Duodenal mucosa (tissue), 2 donors: ENCODE measurements at regions not wholly inside any gene's neighbourhood (a gene's known extent, or its start where the extent isn't known, plus 50 kb on each side); places are given as distances from the start of the nearest gene placed in this dataset.

ENCODE experiments used
- H3K27ac ChIP-seq: one replicate; pipeline ENCODE4 v1.7.0; 2013; ENCODE audit warnings: low read depth, low read length
- H3K27me3 ChIP-seq, 2 donors: one replicate each; pipeline ENCODE4 v1.7.0; 2013; ENCODE audit warnings: low read length in 2 of 2, control low read depth in 1 of 2; ENCODE audit not compliant: insufficient read depth in 2 of 2, control insufficient read depth in 1 of 2
- H3K36me3 ChIP-seq, 2 donors: one replicate each; pipeline ENCODE4 v1.7.0; 2013; ENCODE audit warnings: low read length in 2 of 2, control low read depth in 1 of 2; ENCODE audit not compliant: insufficient read depth in 2 of 2, control insufficient read depth in 1 of 2
- H3K4me1 ChIP-seq, 2 donors: one replicate each; pipeline ENCODE4 v1.7.0; 2013; ENCODE audit warnings: low read length in 2 of 2, control low read depth in 1 of 2; ENCODE audit not compliant: insufficient read depth in 2 of 2, control insufficient read depth in 1 of 2
- H3K4me3 ChIP-seq, 2 donors: one replicate each; pipeline ENCODE4 v1.7.0; 2013; ENCODE audit warnings: low read length in 2 of 2, low read depth in 1 of 2
- H3K9ac ChIP-seq, 2 donors: one replicate each; pipeline ENCODE4 v1.7.0; 2013; ENCODE audit warnings: low read length in 2 of 2, low read depth in 1 of 2
- H3K9me3 ChIP-seq, 2 donors: one replicate each; pipeline ENCODE4 v1.7.0; 2013; ENCODE audit warnings: low read length in 2 of 2, control low read depth in 1 of 2; ENCODE audit not compliant: control insufficient read depth in 1 of 2

GRCh38 chr2:120587279-120587996 lies 148.2 kb upstream of the GLI2 start:
- Histone ChIP-seq H3K9ac (no peak overlapping the region), H3K4me1 (peaks cover 0 to 3% of the 10 kb centered on the region in 2 donors), H3K9me3 (no peaks in the 10 kb centered on the region), H3K27me3 (peaks cover 22 to 25% of the 10 kb centered on the region in 2 donors), H3K4me3 (no peak overlapping the region), H3K36me3 (no peaks in the 10 kb centered on the region), H3K27ac (no peak overlapping the region)

DNA sequence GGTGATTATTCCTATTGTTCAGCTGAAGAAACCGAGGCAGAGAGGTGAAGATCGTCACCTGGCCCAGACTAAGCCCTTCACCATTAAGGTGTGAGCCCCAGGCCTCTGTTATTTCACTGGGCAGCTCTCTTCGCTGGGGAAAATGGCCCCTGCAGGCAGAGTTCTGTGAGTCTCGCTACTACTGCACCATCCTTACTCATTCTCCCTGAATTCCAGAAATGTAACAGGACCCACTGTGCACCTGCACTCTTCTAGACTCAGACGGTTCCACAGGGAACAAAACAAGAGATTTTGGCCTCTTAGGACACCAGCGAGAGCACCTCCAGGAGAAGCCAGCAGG lies 147.7 kb upstream of the GLI2 start:
- Histone ChIP-seq H3K9me3 (no peaks in the 10 kb centered on the region), H3K27me3 (peaks cover 22 to 25% of the 10 kb centered on the region in 2 donors), H3K4me3 (no peak overlapping the region), H3K27ac (no peak overlapping the region), H3K36me3 (no peaks in the 10 kb centered on the region), H3K4me1 (peaks cover 0 to 3% of the 10 kb centered on the region in 2 donors), H3K9ac (no peak overlapping the region)

- Histone ChIP-seq H3K27ac (no peak overlapping the region), H3K9me3 (no peaks in the 10 kb centered on the region), H3K36me3 (no peaks in the 10 kb centered on the region), H3K4me1 (peaks cover 5 to 17% of the 10 kb centered on the region in 2 donors), H3K4me3 (no peak overlapping the region), H3K9ac (no peak overlapping the region), H3K27me3 (peaks cover 22 to 25% of the 10 kb centered on the region in 2 donors)
Observed at GRCh38 chr2:120589771-120590608, 145.7 kb upstream of the GLI2 start.

GRCh38 chr2:120590841-120591240 lies 144.8 kb upstream of the GLI2 start:
- Histone ChIP-seq H3K27ac (no peak overlapping the region), H3K4me3 (no peak overlapping the region), H3K9me3 (no peaks in the 10 kb centered on the region), H3K9ac (no peak overlapping the region), H3K36me3 (no peaks in the 10 kb centered on the region), H3K27me3 (peaks cover 22 to 25% of the 10 kb centered on the region in 2 donors), H3K4me1 (peaks cover 5 to 17% of the 10 kb centered on the region in 2 donors)

DNA sequence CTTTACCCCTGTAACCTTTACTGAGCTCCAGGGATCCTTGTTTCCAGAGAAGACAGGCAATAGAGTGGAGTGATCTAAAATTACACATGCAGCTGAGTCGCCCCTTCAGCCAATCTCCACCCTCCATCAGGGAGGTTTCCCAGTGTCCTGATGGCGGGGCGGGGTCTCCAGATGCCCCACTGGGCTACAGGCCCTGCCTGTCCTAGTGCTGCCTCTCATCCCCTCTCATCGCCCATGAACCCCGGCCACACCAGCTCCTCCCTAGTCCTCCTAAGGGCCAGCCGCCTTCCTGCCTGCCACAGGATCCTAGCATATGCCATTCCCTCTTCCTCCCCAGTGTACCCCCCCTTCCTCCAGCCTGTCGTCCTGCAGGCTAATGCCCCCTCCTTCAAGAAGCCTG lies 144.1 kb upstream of the GLI2 start:
- Histone ChIP-seq H3K27ac (no peak overlapping the region), H3K36me3 (no peaks in the 10 kb centered on the region), H3K27me3 (peaks cover 19% of the 10 kb centered on the region in 2 donors)

GRCh38 chr2:120592084-120592483 lies 143.6 kb upstream of the GLI2 start:
- Histone ChIP-seq H3K36me3 (no peaks in the 10 kb centered on the region), H3K27me3 (peaks cover 14 to 15% of the 10 kb centered on the region in 2 donors), H3K9me3 (no peaks in the 10 kb centered on the region), H3K27ac (no peak overlapping the region), H3K4me1 (peaks cover 5 to 13% of the 10 kb centered on the region in 2 donors), H3K4me3 (no peak overlapping the region), H3K9ac (no peak overlapping the region)

More for the DNA sequence above, 144.1 kb upstream of the GLI2 start:
- Histone ChIP-seq H3K4me3 (no peak overlapping the region), H3K4me1 (peaks cover 5 to 16% of the 10 kb centered on the region in 2 donors), H3K9ac (no peak overlapping the region), H3K9me3 (no peaks in the 10 kb centered on the region)

- no peak overlapping the region for H3K27ac ChIP-seq
- H3K4me3 ChIP-seq, result no peak overlapping the region
- no peaks in the 10 kb centered on the region for H3K36me3 ChIP-seq
- H3K9me3 ChIP-seq, result no peaks in the 10 kb centered on the region
- H3K4me1 ChIP-seq, result peaks cover 5 to 19% of the 10 kb centered on the region in 2 donors
- no peak overlapping the region for H3K9ac ChIP-seq
- H3K27me3 ChIP-seq, result peaks cover 0 to 2% of the 10 kb centered on the region in 2 donors
Observed at GRCh38 chr2:120593921-120594686, 141.6 kb upstream of the GLI2 start.

- H3K4me1 ChIP-seq, result peaks cover 5 to 19% of the 10 kb centered on the region in 2 donors
- H3K4me3 ChIP-seq, result no peak overlapping the region
- no peaks in the 10 kb centered on the region for H3K36me3 ChIP-seq
- no peak overlapping the region for H3K27ac ChIP-seq
- no peaks in the 10 kb centered on the region for H3K9me3 ChIP-seq
- H3K9ac ChIP-seq, result no peak overlapping the region
- no peaks in the 10 kb centered on the region for H3K27me3 ChIP-seq
Observed at GRCh38 chr2:120594856-120595685, 140.6 kb upstream of the GLI2 start.

DNA sequence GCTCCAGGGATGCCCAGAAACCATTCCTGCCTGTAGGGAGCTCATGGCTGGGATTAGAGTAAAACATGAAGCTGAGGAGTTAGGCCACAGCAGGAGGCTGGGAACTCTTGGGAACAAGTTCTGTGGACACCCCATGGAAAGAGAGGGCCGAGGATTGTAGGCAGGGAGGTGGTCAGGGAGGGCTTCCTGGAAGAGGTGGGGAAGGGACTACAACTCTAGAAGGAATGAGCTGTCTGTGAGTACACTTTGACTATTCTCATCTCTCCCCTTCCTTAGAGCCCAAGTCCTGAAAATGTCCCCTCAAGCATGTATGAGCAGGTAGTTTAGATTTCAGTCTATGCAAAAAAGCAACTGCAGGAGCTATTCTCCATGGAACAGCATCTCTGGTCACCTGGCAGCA lies 139.9 kb upstream of the GLI2 start:
- Histone ChIP-seq H3K27ac (no peak overlapping the region), H3K9ac (no peak overlapping the region), H3K4me3 (no peak overlapping the region), H3K36me3 (no peaks in the 10 kb centered on the region), H3K4me1 (peaks cover 5 to 19% of the 10 kb centered on the region in 2 donors), H3K27me3 (no peaks in the 10 kb centered on the region), H3K9me3 (no peaks in the 10 kb centered on the region)
